HEK293 (cell line): ENCODE measurements at regions not wholly inside any gene's neighbourhood (a gene's known extent, or its start where the extent isn't known, plus 50 kb on each side); places are given as distances from the start of the nearest gene placed in this dataset.

Source experiments
- BCL11B ChIP-seq: fragments of 450-650 bp; formaldehyde crosslinking; IDR thresholded peaks from 2 replicates; pipeline ENCODE4 v1.5.1; 2016; ENCODE audit warnings: low read depth, missing biosample characterization, missing genetic modification characterization
- GLIS2 ChIP-seq: fragments of 450-650 bp; formaldehyde crosslinking; IDR thresholded peaks from 2 replicates; pipeline ENCODE4 v1.5.1; 2016; ENCODE audit warnings: missing biosample characterization, missing genetic modification characterization
- HOXD13 ChIP-seq: sonication (generic); formaldehyde crosslinking; IDR thresholded peaks from 2 replicates; pipeline ENCODE4 v1.8.0; 2022; ENCODE audit warnings: missing genetic modification reagents, borderline replicate concordance
- MZF1 ChIP-seq: fragments of 450-650 bp; formaldehyde crosslinking; IDR thresholded peaks from 2 replicates; pipeline ENCODE4 v1.5.1; 2017; ENCODE audit warnings: missing biosample characterization, missing genetic modification characterization, borderline replicate concordance
- PBX3 ChIP-seq: sonication (generic); formaldehyde crosslinking; IDR thresholded peaks from 2 replicates; pipeline ENCODE4 v1.8.1; 2022; ENCODE audit warnings: mild to moderate bottlenecking, moderate library complexity, missing genetic modification reagents
- REPIN1 ChIP-seq: fragments of 450-650 bp; formaldehyde crosslinking; IDR thresholded peaks from 2 replicates; pipeline ENCODE4 v1.5.1; 2017; ENCODE audit warnings: missing biosample characterization, missing genetic modification characterization, low read depth
- TSHZ1 ChIP-seq: fragments of 450-650 bp; formaldehyde crosslinking; IDR thresholded peaks from 2 replicates; pipeline ENCODE4 v1.5.1; 2016; ENCODE audit warnings: missing biosample characterization, missing genetic modification characterization, borderline replicate concordance
- ZFHX2 ChIP-seq: fragments of 450-650 bp; formaldehyde crosslinking; conservative IDR thresholded peaks from 2 replicates; pipeline ENCODE4 v1.5.1; 2016; ENCODE audit warnings: missing biosample characterization, missing genetic modification characterization
- ZNF10 ChIP-seq: fragments of 450-650 bp; formaldehyde crosslinking; IDR thresholded peaks from 2 replicates; pipeline ENCODE4 v1.5.1; 2017; ENCODE audit warnings: missing biosample characterization, missing genetic modification characterization
- ZNF146 ChIP-seq: fragments of 450-650 bp; formaldehyde crosslinking; IDR thresholded peaks from 2 replicates; pipeline ENCODE4 v1.5.1; 2016; ENCODE audit warnings: missing biosample characterization, missing genetic modification characterization
- ZNF157 ChIP-seq: fragments of 450-650 bp; formaldehyde crosslinking; IDR thresholded peaks from 2 replicates; pipeline ENCODE4 v1.5.1; 2016; ENCODE audit warnings: missing biosample characterization, missing genetic modification characterization
- ZNF2 ChIP-seq: fragments of 450-650 bp; formaldehyde crosslinking; IDR thresholded peaks from 2 replicates; pipeline ENCODE4 v1.5.1; 2016; ENCODE audit warnings: missing biosample characterization, missing genetic modification characterization
- ZNF202 ChIP-seq: fragments of 450-650 bp; formaldehyde crosslinking; IDR thresholded peaks from 2 replicates; pipeline ENCODE4 v1.5.1; 2016; ENCODE audit warnings: missing biosample characterization, missing genetic modification characterization, borderline replicate concordance
- ZNF280C ChIP-seq: fragments of 450-650 bp; formaldehyde crosslinking; IDR thresholded peaks from 2 replicates; pipeline ENCODE4 v1.5.1; 2016; ENCODE audit warnings: missing biosample characterization, missing genetic modification characterization
- ZNF473 ChIP-seq: fragments of 450-650 bp; formaldehyde crosslinking; IDR thresholded peaks from 2 replicates; pipeline ENCODE4 v1.5.1; 2017; ENCODE audit warnings: missing biosample characterization, missing genetic modification characterization
- ZNF513 ChIP-seq: fragments of 450-650 bp; IDR thresholded peaks from 2 replicates; pipeline ENCODE4 v1.5.1; 2018; ENCODE audit warnings: missing biosample characterization, missing genetic modification characterization
- ZNF518A ChIP-seq: fragments of 450-650 bp; formaldehyde crosslinking; conservative IDR thresholded peaks from 2 replicates; pipeline ENCODE4 v1.5.1; 2016; ENCODE audit warnings: low read depth, missing biosample characterization, missing genetic modification characterization
- ZNF544 ChIP-seq: fragments of 450-650 bp; formaldehyde crosslinking; IDR thresholded peaks from 2 replicates; pipeline ENCODE4 v1.5.0; 2017; ENCODE audit warnings: missing biosample characterization, missing genetic modification characterization
- ZNF585B ChIP-seq: fragments of 450-650 bp; formaldehyde crosslinking; IDR thresholded peaks from 2 replicates; pipeline ENCODE4 v1.5.1; 2016; ENCODE audit warnings: missing biosample characterization, missing genetic modification characterization
- ZNF600 ChIP-seq: fragments of 450-650 bp; formaldehyde crosslinking; IDR thresholded peaks from 2 replicates; pipeline ENCODE4 v1.5.1; 2016; ENCODE audit warnings: missing biosample characterization, missing genetic modification characterization
- ZNF626 ChIP-seq: fragments of 450-650 bp; sonication (Bioruptor Pico); formaldehyde crosslinking; IDR thresholded peaks from 2 replicates; pipeline ENCODE4 v1.5.1; 2018; ENCODE audit warnings: missing biosample characterization, missing genetic modification characterization, inconsistent platforms
- ZNF629 ChIP-seq: fragments of 450-650 bp; formaldehyde crosslinking; IDR thresholded peaks from 2 replicates; pipeline ENCODE4 v1.5.1; 2017; ENCODE audit warnings: missing biosample characterization, missing genetic modification characterization
- ZNF707 ChIP-seq: fragments of 450-650 bp; formaldehyde crosslinking; IDR thresholded peaks from 2 replicates; pipeline ENCODE4 v1.5.1; 2016; ENCODE audit warnings: missing biosample characterization, missing genetic modification characterization
- ZSCAN18 ChIP-seq: fragments of 450-650 bp; formaldehyde crosslinking; IDR thresholded peaks from 2 replicates; pipeline ENCODE4 v1.5.1; 2016; ENCODE audit warnings: missing biosample characterization, missing genetic modification characterization
- ZSCAN30 ChIP-seq: fragments of 450-650 bp; IDR thresholded peaks from 2 replicates; pipeline ENCODE4 v1.5.1; 2018; ENCODE audit warnings: missing biosample characterization, mild to moderate bottlenecking, missing genetic modification characterization, moderate library complexity

- TF ChIP-seq ZNF10 (tag by site-specific recombination) = no peak
- TF ChIP-seq GLIS2 (tag by site-specific recombination) = peak; percentile 81
- no peak for TF ChIP-seq ZNF202 (tag by site-specific recombination)
- TF ChIP-seq ZSCAN30 (tag by site-specific recombination) = no peak
- no peak for TF ChIP-seq BCL11B (tag by site-specific recombination)
- TF ChIP-seq MZF1 = no peak
- no peak for TF ChIP-seq ZNF157 (tag by site-specific recombination)
- no peak for TF ChIP-seq ZNF585B (tag by site-specific recombination)
- TF ChIP-seq REPIN1 (tag by site-specific recombination) = no peak
- no peak for TF ChIP-seq ZNF626
- no peak for TF ChIP-seq ZNF513 (tag by site-specific recombination)
- no peak; the same call in none of the 2 replicates for TF ChIP-seq ZNF2 (tag by site-specific recombination)
- TF ChIP-seq TSHZ1 (tag by site-specific recombination) = no peak
- no peak for TF ChIP-seq ZNF518A (tag by site-specific recombination)
- no peak for TF ChIP-seq ZNF707 (tag by site-specific recombination)
- no peak for TF ChIP-seq ZNF473 (tag by site-specific recombination)
- no peak for TF ChIP-seq ZSCAN18 (tag by site-specific recombination)
- no peak; the same call in 1 of the 2 replicates for TF ChIP-seq ZNF600 (tag by site-specific recombination)
- peak; percentile 71 for TF ChIP-seq ZNF629
- no peak for TF ChIP-seq ZNF146 (tag by site-specific recombination)
- TF ChIP-seq ZNF544 (tag by site-specific recombination) = no peak
- no peak for TF ChIP-seq PBX3 (CRISPR knock-in tag)
- peak; percentile 94 for TF ChIP-seq ZFHX2
- no peak for TF ChIP-seq HOXD13 (CRISPR knock-in tag)
- TF ChIP-seq ZNF280C (tag by site-specific recombination) = no peak
Measured at GRCh38 chr7:128167042-128167701, 73.9 kb upstream of the LEP start (continued).
